HG02885 (cell line): ENCODE measurements at regions not wholly inside any gene's neighbourhood (a gene's known extent, or its start where the extent isn't known, plus 50 kb on each side); places are given as distances from the start of the nearest gene placed in this dataset.
A peak's percentile ranks its signal among the peaks of the same experiment; 100 is the strongest.

Source experiments
- ATAC-seq: cut with Tn5 transposase; IDR thresholded peaks from one replicate; pipeline ENCODE4 v1.9.1; 2021; ENCODE audit warnings: mild to moderate bottlenecking; ENCODE audit not compliant: unreplicated experiment, poor library complexity

DNA sequence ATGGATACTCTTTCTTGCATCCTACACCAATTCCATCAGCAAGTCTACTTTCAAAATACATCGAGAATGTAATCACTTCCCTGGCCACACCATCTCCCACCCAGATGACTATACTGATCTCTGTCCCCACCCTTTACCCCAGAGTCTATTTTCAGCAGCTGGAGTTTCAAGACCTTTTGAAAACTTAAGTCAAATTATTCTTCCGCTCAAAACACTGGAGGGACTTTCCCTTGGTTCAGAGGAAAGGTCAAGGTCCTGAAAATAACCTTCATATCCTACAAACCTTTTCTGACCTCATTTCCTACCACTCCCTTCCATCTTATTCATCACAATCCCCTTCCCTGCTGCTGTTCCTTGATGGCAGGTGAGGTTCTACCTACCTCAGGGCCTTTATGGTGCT lies 58.8 kb upstream of the LYPD6 start:
- ATAC-seq = peak; percentile 94

DNA sequence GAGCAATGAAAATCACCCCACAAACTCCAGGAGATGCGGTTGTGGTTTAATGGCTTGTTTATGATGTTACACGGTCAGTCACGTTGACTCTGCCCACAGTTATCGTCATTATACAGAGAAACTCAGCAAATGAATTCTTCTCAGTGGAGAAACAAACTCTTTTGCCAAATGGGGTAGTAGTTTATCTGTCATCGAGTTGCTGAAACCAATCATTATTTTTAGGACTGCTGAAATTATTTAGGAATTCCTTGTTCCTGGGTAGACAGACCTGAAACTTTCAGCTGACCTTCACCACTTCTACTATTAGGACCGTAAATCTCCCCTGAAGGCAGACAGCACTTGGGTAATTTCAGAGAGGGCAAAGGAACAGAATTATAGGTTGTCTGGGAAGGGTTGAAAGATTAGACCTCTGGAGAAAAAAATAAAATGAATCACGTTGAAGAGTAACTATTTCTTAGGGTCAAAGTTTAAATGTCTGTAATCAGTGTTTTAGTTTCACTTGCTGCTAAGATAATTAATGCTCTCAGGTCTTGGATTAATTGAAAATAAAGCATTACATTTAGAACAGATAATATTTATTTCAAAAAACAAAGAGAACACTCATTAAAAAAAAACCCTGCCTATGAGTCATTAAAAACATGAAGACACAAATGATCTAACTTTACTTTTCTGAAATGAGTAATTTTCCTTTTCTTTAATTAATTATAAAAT lies 52.1 kb upstream of the LYPD6 start:
- no peak for ATAC-seq

DNA sequence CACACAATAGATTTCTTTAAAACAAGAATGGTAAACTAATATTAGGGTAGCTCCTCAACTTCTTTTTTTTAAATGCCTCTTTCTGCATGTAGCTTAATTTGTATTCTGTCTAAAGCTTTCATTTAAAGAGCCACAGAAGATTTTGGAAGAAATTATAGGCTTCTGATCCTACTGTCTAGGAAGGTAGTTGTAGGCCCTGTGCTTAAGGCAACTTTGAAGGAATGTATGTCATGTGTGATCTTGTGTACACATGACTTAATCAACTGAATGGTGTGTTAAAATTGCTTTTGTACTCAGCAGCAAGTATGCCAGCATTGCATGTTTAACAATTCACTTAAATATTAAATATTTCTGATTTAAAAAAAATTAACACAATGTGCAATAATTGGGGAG lies 51.5 kb upstream of the LYPD6 start:
- ATAC-seq = no peak
